ENCODE measurements at regions not wholly inside any gene's neighbourhood (a gene's known extent, or its start where the extent isn't known, plus 50 kb on each side); places are given as distances from the start of the nearest gene placed in this dataset.

- no peak overlapping the region for H3K27ac ChIP-seq
- H3K4me3 ChIP-seq = no peak overlapping the region
- H3K27me3 ChIP-seq = peaks cover 0 to 8% (median 0%) of the 10 kb centered on the region in 9 donors
- WGBS, 4 donors = 77 to 84% (median 83%) methylated on average over 8 of the region's 8 CpGs
- ATAC-seq = no peak
- TF ChIP-seq, protein P1, sequence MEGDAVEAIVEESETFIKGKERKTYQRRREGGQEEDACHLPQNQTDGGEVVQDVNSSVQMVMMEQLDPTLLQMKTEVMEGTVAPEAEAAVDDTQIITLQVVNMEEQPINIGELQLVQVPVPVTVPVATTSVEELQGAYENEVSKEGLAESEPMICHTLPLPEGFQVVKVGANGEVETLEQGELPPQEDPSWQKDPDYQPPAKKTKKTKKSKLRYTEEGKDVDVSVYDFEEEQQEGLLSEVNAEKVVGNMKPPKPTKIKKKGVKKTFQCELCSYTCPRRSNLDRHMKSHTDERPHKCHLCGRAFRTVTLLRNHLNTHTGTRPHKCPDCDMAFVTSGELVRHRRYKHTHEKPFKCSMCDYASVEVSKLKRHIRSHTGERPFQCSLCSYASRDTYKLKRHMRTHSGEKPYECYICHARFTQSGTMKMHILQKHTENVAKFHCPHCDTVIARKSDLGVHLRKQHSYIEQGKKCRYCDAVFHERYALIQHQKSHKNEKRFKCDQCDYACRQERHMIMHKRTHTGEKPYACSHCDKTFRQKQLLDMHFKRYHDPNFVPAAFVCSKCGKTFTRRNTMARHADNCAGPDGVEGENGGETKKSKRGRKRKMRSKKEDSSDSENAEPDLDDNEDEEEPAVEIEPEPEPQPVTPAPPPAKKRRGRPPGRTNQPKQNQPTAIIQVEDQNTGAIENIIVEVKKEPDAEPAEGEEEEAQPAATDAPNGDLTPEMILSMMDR (IDR thresholded peaks at IDR 0.05) = no peak
- no peak for TF ChIP-seq POLR2A (IDR thresholded peaks at IDR 0.05)
- DNase-seq = no peak
- intact Hi-C loops (cut with DNase I) = no loop called here
- no peaks in the 10 kb centered on the region for H3K36me3 ChIP-seq
- H3K4me1 ChIP-seq = no peaks in the 10 kb centered on the region
- H3K9me3 ChIP-seq = no peaks in the 10 kb centered on the region
These were observed 55.9 kb downstream of the ZBTB18 start for GRCh38 chr1:244106837-244107493.

GRCh38 chr1:244111027-244111426 lies 59.9 kb downstream of the ZBTB18 start:
- 86 to 93% (median 91%) methylated on average over 7 of the region's 7 CpGs for WGBS, 4 donors
- Histone ChIP-seq H3K27ac (no peak overlapping the region), H3K4me1 (no peaks in the 10 kb centered on the region), H3K9me3 (no peaks in the 10 kb centered on the region), H3K4me3 (no peak overlapping the region), H3K27me3 (peaks cover 0 to 8% (median 0%) of the 10 kb centered on the region in 9 donors), H3K36me3 (no peaks in the 10 kb centered on the region)
- ATAC-seq (no peak), DNase-seq (no peak)
- intact Hi-C loops (cut with DNase I) = no loop called here
- TF ChIP-seq, protein P1 (IDR thresholded peaks at IDR 0.05) = no peak
- TF ChIP-seq POLR2A (IDR thresholded peaks at IDR 0.05) = no peak

DNA sequence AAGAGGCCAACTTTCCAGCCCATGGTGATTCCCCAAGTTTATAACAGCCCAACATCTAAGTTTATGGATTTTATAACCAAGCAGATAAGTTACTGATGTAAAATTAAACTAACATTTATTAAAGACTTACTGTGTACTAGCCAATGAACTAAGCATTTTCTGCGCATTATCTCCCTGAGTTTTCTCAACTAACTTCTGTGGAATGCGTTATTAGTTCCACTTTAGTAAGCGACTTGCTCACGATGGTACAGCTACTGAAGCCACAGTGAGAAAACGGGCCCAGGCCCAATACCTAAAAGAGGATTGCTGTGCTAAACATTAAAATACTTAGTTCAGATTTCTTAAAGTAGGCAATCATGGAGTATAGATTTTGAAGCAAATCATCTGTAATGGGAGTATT lies 61.0 kb downstream of the ZBTB18 start:
- intact Hi-C loops (cut with DNase I) = no loop called here
- DNase-seq (no peak), ATAC-seq (no peak)
- Histone ChIP-seq H3K36me3 (no peaks in the 10 kb centered on the region), H3K27me3 (peaks cover 0 to 7% (median 0%) of the 10 kb centered on the region in 9 donors), H3K9me3 (peaks cover 0 to 3% (median 0%) of the 10 kb centered on the region in 12 donors), H3K4me1 (no peaks in the 10 kb centered on the region), H3K27ac (no peak overlapping the region), H3K4me3 (no peak overlapping the region)
- 93 to 95% (median 95%) methylated on average over 5 of the region's 5 CpGs for WGBS, 4 donors
- no peak for TF ChIP-seq POLR2A (IDR thresholded peaks at IDR 0.05)
- TF ChIP-seq, protein P1 (IDR thresholded peaks at IDR 0.05) = no peak

DNA sequence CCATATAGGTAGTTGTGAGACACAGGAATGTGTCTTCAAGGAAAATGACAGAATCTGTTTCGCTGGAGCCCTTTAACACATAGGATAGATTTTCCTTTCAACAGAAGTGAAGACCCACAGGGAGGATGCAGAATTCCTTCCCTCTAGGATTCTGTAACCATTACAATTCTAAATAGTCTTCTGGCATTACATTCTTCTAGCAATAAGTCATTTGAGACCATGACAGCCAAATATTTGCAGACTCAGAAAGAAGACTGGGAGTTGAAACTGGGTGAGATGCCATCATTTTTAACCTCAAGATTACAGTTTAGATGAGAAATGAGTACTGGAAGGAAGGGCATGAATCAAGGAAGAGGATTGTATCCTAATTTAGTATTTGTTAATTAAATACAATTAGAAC lies 61.6 kb downstream of the ZBTB18 start:
- TF ChIP-seq, protein P1 (IDR thresholded peaks at IDR 0.05) = no peak
- TF ChIP-seq POLR2A (IDR thresholded peaks at IDR 0.05) = no peak
- H3K9me3 ChIP-seq = peaks cover 0 to 4% (median 0%) of the 10 kb centered on the region in 12 donors
- H3K4me3 ChIP-seq = no peak overlapping the region
- no peak for DNase-seq
- H3K36me3 ChIP-seq = no peaks in the 10 kb centered on the region
- intact Hi-C loops (cut with DNase I) = no loop called here
- 88 to 96% (median 90%) methylated on average over 1 of the region's 1 CpG for WGBS, 4 donors
- no peak for ATAC-seq
- peaks cover 0 to 11% (median 0%) of the 10 kb centered on the region in 9 donors for H3K27me3 ChIP-seq
- no peak overlapping the region for H3K27ac ChIP-seq
- H3K4me1 ChIP-seq = no peaks in the 10 kb centered on the region
